Loucy (cell line): ENCODE measurements at regions not wholly inside any gene's neighbourhood (a gene's known extent, or its start where the extent isn't known, plus 50 kb on each side); places are given as distances from the start of the nearest gene placed in this dataset.

ENCODE experiments used
- EZH2phosphoT487 ChIP-seq: fragments of 200-600 bp; IDR thresholded peaks from 2 replicates; pipeline ENCODE4 v1.6.1; 2018; ENCODE audit warnings: antibody characterized with exemption, mild to moderate bottlenecking, moderate library complexity, borderline replicate concordance
- TF ChIP-seq, protein P1 (sequence below): fragments of 200-600 bp; sonication (generic); conservative IDR thresholded peaks from 2 replicates; pipeline ENCODE4 v1.5.1; 2014; ENCODE audit warnings: mild to moderate bottlenecking, antibody characterized with exemption, low read length

GRCh38 chr10:61166065-61166464 lies 222.1 kb upstream of the RHOBTB1 start:
- TF ChIP-seq, protein P1, sequence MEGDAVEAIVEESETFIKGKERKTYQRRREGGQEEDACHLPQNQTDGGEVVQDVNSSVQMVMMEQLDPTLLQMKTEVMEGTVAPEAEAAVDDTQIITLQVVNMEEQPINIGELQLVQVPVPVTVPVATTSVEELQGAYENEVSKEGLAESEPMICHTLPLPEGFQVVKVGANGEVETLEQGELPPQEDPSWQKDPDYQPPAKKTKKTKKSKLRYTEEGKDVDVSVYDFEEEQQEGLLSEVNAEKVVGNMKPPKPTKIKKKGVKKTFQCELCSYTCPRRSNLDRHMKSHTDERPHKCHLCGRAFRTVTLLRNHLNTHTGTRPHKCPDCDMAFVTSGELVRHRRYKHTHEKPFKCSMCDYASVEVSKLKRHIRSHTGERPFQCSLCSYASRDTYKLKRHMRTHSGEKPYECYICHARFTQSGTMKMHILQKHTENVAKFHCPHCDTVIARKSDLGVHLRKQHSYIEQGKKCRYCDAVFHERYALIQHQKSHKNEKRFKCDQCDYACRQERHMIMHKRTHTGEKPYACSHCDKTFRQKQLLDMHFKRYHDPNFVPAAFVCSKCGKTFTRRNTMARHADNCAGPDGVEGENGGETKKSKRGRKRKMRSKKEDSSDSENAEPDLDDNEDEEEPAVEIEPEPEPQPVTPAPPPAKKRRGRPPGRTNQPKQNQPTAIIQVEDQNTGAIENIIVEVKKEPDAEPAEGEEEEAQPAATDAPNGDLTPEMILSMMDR, result no peak; the same call in 1 of the 2 replicates
- no peak for TF ChIP-seq EZH2phosphoT487
